ENCODE measurements at regions not wholly inside any gene's neighbourhood (a gene's known extent, or its start where the extent isn't known, plus 50 kb on each side); places are given as distances from the start of the nearest gene placed in this dataset.

DNA sequence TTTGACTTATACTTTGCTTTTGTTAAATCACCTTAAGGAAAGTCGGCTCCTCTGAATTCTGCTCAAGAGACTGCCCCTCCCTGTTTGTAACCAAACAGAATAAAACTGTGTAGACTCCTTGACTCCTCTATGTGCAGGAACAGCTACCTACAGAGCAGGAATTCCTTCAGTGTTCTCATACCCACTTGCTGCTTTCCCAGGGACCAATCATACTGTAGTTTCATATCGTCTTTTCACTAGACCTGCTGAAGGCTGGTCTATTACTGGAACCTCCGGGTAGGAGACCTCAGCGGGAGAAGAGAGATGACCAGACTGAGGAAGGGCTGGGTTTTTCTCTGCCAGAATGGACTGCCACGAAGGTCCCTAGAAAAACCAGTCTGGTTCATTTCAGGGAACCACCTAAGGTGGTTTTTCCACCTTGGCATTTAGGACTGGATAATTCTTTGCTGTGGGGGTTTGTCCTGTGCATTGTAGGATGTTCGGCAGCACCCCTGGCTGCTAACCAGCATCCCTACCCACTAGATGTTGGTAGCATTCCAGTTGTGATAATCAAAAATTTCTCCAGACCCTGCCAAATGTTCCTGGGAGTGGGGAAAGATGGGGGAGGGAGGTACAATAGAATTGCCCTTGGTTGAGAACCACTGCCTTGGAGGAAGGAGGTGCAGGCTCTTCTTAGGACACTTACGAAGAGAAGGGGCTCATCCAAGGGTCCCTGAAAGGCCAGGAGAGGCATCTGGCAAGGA lies 80.5 kb downstream of the DNAAF9 start:
- TF ChIP-seq, protein P1, sequence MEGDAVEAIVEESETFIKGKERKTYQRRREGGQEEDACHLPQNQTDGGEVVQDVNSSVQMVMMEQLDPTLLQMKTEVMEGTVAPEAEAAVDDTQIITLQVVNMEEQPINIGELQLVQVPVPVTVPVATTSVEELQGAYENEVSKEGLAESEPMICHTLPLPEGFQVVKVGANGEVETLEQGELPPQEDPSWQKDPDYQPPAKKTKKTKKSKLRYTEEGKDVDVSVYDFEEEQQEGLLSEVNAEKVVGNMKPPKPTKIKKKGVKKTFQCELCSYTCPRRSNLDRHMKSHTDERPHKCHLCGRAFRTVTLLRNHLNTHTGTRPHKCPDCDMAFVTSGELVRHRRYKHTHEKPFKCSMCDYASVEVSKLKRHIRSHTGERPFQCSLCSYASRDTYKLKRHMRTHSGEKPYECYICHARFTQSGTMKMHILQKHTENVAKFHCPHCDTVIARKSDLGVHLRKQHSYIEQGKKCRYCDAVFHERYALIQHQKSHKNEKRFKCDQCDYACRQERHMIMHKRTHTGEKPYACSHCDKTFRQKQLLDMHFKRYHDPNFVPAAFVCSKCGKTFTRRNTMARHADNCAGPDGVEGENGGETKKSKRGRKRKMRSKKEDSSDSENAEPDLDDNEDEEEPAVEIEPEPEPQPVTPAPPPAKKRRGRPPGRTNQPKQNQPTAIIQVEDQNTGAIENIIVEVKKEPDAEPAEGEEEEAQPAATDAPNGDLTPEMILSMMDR (IDR thresholded peaks at IDR 0.05): no peak
- no peak for TF ChIP-seq POLR2A (IDR thresholded peaks at IDR 0.05)
